A673 (cell line): ENCODE measurements at regions not wholly inside any gene's neighbourhood (a gene's known extent, or its start where the extent isn't known, plus 50 kb on each side); places are given as distances from the start of the nearest gene placed in this dataset.

Source experiments
- CTCF ChIP-seq: fragments of 300-800, 200-600 bp; sonication (generic); conservative IDR thresholded peaks from 2 replicates; pipeline ENCODE4 v1.5.1; 2017; ENCODE audit warnings: low read depth, mild to moderate bottlenecking, antibody characterized with exemption, low read length, moderate library complexity, mixed read lengths
- EZH2 ChIP-seq: fragments of 200-600 bp; sonication (generic); IDR thresholded peaks from 2 replicates; pipeline ENCODE4 v1.6.1; 2017; ENCODE audit warnings: borderline replicate concordance, low read depth, mild to moderate bottlenecking, mixed read lengths, antibody characterized with exemption, low read length; ENCODE audit not compliant: poor library complexity, severe bottlenecking

DNA sequence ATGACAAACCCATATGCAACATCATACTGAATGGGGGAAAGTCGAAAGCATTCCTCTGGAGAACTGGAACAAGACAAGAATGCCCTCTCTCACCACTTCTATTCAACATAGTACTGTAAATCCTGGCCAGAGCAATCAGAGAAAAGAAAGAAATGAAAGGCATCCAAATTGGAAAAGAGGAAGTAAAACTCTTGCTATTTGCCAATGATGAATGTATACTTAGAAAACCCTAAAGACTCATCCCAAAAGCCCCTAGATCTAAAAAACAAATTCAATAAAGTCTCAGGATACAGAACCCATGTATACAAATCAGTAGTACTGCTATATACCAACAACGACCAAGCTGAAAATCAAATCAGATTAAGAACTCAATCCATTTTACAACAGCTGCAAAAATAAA lies 66.9 kb downstream of the SPATA31C2 start:
- no peak for TF ChIP-seq CTCF
- TF ChIP-seq EZH2 = no peak
